ENCODE measurements at regions not wholly inside any gene's neighbourhood (a gene's known extent, or its start where the extent isn't known, plus 50 kb on each side); places are given as distances from the start of the nearest gene placed in this dataset.

- TF ChIP-seq, protein P1, sequence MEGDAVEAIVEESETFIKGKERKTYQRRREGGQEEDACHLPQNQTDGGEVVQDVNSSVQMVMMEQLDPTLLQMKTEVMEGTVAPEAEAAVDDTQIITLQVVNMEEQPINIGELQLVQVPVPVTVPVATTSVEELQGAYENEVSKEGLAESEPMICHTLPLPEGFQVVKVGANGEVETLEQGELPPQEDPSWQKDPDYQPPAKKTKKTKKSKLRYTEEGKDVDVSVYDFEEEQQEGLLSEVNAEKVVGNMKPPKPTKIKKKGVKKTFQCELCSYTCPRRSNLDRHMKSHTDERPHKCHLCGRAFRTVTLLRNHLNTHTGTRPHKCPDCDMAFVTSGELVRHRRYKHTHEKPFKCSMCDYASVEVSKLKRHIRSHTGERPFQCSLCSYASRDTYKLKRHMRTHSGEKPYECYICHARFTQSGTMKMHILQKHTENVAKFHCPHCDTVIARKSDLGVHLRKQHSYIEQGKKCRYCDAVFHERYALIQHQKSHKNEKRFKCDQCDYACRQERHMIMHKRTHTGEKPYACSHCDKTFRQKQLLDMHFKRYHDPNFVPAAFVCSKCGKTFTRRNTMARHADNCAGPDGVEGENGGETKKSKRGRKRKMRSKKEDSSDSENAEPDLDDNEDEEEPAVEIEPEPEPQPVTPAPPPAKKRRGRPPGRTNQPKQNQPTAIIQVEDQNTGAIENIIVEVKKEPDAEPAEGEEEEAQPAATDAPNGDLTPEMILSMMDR (IDR thresholded peaks at IDR 0.05) = no peak
- TF ChIP-seq POLR2A (IDR thresholded peaks at IDR 0.05) = no peak
- TF ChIP-seq POLR2AphosphoS5 (IDR thresholded peaks at IDR 0.05) = no peak
These were observed 521.0 kb downstream of the FUT8 start for GRCh38 chr14:65933400-65934069.
